ENCODE measurements at regions not wholly inside any gene's neighbourhood (a gene's known extent, or its start where the extent isn't known, plus 50 kb on each side); places are given as distances from the start of the nearest gene placed in this dataset.

DNA sequence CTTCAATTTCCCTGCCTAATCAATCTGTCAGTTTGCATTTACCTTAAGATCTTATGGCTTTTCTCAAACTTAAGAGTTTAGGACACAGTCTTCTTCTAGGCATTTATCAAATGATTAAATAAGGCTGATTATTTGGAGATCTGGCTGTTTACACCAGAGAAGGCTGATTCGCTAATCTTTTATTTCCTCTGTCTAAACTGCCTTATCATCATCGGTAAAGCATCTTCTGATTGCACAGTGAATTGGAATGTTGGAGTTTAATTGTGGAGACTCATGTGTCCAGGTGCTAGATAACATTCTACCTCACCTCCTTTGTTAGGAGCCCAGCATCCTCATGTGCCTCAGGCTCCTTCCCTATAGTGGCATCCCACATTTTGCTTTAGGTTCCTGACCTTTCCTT lies 100.3 kb upstream of the DDIT4L start:
- Histone ChIP-seq H3K4me3 (ENCODE audit: low read depth, low read length) (no peak overlapping the region), H3K27ac (ENCODE audit: low read depth) (no peak overlapping the region), H3K4me1 (ENCODE audit: insufficient read depth) (no peaks in the 10 kb centered on the region), H3K36me3 (ENCODE audit: insufficient read depth) (no peaks in the 10 kb centered on the region)
- 66% methylated on average over 2 of the region's 2 CpGs for WGBS
- DNase-seq (ENCODE audit: extremely low spot score): no peak

DNA sequence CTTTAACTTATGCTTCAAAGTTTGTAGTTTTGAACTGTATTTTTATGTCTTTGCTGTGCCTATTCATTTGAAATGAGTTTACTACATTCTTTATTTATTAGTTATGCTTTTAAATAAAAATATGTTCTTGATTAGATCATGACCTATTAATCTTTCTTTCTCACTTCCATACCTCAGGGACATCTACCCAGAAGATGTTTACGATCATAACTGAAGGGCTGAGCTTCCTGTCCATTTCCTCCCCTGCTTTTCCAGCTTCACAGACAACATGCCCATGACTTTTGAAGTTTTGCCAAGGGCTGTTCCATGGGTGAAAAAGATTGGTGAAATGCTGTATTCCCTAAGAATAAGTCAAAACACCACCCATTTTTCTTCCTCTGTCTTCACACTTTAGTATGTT lies 99.7 kb upstream of the DDIT4L start:
- no peak for DNase-seq (ENCODE audit: extremely low spot score)
- Histone ChIP-seq H3K4me1 (ENCODE audit: insufficient read depth) (no peaks in the 10 kb centered on the region), H3K4me3 (ENCODE audit: low read depth, low read length) (no peak overlapping the region), H3K36me3 (ENCODE audit: insufficient read depth) (no peaks in the 10 kb centered on the region), H3K27ac (ENCODE audit: low read depth) (no peak overlapping the region)
- WGBS: 67% methylated on average over 1 of the region's 1 CpG

DNA sequence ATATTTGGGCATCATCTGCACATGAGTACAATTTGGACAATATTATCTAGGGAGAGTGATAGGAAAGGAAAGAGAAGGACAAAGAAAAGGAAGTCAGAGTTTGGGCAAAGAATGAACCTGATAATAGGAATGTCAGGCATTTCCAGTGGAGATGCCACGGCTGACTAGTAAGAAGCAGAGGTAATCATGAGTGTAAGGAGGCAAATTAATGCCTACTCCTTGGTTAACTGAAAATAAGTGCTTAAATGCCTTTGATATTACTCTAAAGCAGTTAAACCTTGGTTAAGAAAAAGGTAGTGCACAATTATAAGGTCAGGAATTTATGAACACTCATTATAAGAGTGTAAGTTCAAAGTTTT lies 99.2 kb upstream of the DDIT4L start:
- WGBS: 90% methylated on average over 1 of the region's 1 CpG
- Histone ChIP-seq H3K36me3 (ENCODE audit: insufficient read depth) (no peaks in the 10 kb centered on the region), H3K4me1 (ENCODE audit: insufficient read depth) (no peaks in the 10 kb centered on the region), H3K27ac (ENCODE audit: low read depth) (no peak overlapping the region), H3K4me3 (ENCODE audit: low read depth, low read length) (no peak overlapping the region)
- DNase-seq (ENCODE audit: extremely low spot score): no peak

DNA sequence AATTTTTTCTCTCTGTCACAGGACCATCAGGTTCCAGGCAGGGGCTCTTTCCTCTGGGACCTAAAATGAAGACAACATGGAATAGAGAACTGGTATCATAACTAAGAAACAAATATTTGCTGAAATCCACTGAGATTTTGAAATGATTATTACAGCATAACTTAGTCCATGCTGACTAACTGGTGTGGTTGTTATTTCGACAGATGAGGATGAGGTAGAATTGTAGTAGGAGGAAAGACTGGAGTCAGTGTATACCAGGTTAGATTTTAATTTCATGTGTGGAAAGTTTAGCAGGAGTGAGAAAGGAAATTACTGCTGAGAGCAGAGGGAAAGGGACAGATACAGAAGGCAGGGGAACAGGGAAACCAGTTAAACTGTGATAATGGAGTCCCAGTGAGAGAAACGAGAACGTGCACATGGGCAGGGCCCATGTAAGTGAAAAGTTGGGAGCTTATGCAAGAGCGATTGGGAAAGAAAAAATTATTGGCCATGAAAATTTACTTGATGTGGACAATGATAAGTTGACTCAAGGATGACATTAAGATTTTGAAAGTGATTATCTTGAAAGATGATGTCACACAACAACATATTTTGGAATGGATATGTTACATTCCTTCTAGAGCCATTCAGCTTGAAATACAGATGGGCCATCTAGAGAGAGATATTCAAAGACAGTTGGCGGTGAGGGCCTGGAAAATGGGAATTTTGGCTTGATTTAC lies 98.7 kb upstream of the DDIT4L start:
- no peak for DNase-seq (ENCODE audit: extremely low spot score)
- Histone ChIP-seq H3K4me1 (ENCODE audit: insufficient read depth) (no peaks in the 10 kb centered on the region), H3K36me3 (ENCODE audit: insufficient read depth) (no peaks in the 10 kb centered on the region), H3K4me3 (ENCODE audit: low read depth, low read length) (no peak overlapping the region), H3K27ac (ENCODE audit: low read depth) (no peak overlapping the region)
- 98% methylated on average over 5 of the region's 5 CpGs for WGBS

DNA sequence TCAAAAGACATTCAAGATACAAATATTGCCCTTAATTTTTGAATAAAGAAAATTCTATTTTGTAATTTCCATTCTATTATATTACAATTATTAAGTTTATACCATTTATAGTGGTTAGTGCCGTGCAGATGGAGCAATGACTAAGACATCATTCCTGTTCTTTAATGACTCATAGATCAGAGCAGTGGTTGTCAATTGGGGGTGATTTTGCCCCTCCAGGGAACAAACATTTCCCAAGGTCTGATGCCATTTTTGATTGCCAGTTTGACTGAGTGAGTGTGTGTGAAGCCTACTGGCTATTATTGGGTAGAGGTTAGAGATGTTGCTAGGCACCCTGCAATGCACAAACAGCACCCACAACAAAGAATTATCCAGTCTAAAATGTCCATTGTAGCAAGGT lies 97.9 kb upstream of the DDIT4L start:
- Histone ChIP-seq H3K36me3 (ENCODE audit: insufficient read depth) (no peaks in the 10 kb centered on the region), H3K4me3 (ENCODE audit: low read depth, low read length) (no peak overlapping the region), H3K4me1 (ENCODE audit: insufficient read depth) (no peaks in the 10 kb centered on the region), H3K27ac (ENCODE audit: low read depth) (no peak overlapping the region)
- WGBS: 93% methylated on average over 1 of the region's 1 CpG
- DNase-seq (ENCODE audit: extremely low spot score): no peak

DNA sequence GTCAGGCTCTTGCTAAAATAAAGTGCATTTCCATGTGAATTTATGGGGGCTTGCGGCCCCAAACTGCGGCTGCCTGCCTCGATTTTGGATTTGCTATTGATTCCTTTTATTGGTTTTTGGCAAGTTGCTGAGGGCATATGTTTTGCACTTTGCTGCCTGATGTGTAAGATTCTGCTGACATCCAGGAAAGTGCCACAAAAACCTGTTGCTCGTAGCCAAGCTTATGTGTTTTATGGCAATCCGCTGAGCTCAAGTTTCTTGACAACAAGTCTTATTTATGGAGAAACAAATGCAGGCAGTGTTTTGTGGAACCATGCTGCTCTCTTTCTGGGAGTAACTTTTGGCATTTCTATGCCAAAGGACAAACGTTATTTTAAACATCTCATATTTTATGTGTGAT lies 97.3 kb upstream of the DDIT4L start:
- Histone ChIP-seq H3K4me3 (ENCODE audit: low read depth, low read length) (no peak overlapping the region), H3K36me3 (ENCODE audit: insufficient read depth) (no peaks in the 10 kb centered on the region), H3K27ac (ENCODE audit: low read depth) (no peak overlapping the region), H3K4me1 (ENCODE audit: insufficient read depth) (no peaks in the 10 kb centered on the region)
- 49% methylated on average over 6 of the region's 6 CpGs for WGBS
- DNase-seq (ENCODE audit: extremely low spot score): no peak

DNA sequence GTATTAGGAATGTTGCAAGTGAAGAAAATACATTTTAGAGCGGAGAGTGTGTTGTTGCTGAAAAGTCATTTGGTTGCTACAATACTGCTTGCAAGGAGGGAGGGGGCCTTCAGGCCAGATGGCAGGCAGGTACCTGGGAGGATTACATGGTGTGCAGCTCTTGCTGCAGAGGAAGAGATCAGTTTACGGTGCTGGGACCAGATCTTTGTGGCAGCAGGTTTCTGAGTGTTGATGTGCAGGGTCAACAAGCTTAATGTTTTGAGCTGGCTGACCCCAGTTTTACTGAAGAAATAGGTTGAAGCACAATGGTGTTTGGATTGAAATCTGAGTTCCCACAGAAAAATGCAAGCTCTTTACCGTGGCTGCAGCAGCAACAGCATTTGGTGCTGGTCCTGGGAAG lies 96.4 kb upstream of the DDIT4L start:
- H3K36me3 ChIP-seq (ENCODE audit: insufficient read depth): no peaks in the 10 kb centered on the region
- no peak for DNase-seq (ENCODE audit: extremely low spot score)
- H3K27ac ChIP-seq (ENCODE audit: low read depth): no peak overlapping the region
- 75% methylated on average over 3 of the region's 3 CpGs for WGBS
- H3K4me3 ChIP-seq (ENCODE audit: low read depth, low read length): no peak overlapping the region
- no peaks in the 10 kb centered on the region for H3K4me1 ChIP-seq (ENCODE audit: insufficient read depth)

DNA sequence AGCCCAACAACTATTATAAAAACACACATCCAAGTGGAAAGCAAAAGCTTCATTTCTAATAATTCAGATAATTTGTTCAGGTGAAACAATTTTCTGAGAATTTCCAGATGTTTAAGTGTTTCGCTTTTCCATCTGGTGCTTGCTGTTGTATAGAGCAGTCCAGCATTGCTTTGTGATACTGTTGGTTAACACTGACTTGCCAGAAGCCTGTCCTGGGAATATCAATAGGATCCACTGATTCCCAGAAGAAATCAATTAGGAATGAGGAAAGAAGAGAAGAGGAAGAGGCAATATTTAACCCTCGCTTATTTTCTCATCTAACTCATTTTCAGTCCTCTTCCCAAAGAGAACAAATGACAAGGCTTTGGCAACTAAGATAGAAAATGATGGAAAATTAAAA lies 94.9 kb upstream of the DDIT4L start:
- Histone ChIP-seq H3K27ac (ENCODE audit: low read depth) (no peak overlapping the region), H3K4me1 (ENCODE audit: insufficient read depth) (no peaks in the 10 kb centered on the region), H3K4me3 (ENCODE audit: low read depth, low read length) (no peak overlapping the region), H3K36me3 (ENCODE audit: insufficient read depth) (no peaks in the 10 kb centered on the region)
- 95% methylated on average over 2 of the region's 2 CpGs for WGBS
- no peak for DNase-seq (ENCODE audit: extremely low spot score)

DNA sequence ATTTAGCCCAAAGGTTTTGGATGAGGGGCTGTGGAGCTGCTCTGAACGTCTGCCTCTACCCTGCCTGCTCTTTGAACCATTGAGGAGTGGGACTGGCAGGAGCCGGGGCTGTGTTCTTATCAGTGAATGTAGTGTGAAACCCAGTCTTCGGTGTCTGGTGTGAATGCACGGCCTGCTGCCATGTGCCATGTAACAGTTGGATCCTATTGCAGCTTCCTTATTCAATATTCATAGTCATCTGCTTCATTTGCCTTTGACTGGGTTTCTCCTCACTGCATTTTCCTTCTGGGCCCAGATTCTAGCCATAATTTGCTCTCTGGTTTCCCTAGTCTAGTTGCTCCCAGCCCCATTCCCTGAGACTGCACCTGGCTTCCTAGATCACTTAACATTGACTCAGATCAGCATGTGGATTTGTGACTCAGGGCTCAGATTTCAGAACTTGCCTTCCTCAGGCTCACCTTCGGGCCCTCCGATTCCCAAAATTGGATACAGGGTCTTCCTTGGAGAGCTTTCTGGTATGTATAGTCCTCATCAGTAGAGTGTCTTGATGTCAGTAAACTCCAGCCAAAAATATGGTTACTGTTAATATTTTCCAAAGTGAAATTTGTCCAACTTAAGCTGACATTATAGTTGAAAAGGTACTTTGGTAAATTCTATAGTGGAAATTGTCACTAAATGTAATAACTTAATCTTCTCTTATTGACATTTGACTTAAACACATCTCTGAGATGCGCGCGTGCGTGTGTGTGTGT lies 94.0 kb upstream of the DDIT4L start:
- WGBS: 83% methylated on average over 10 of the region's 10 CpGs
- Histone ChIP-seq H3K4me3 (ENCODE audit: low read depth, low read length) (no peak overlapping the region), H3K27ac (ENCODE audit: low read depth) (no peak overlapping the region), H3K4me1 (ENCODE audit: insufficient read depth) (no peaks in the 10 kb centered on the region), H3K36me3 (ENCODE audit: insufficient read depth) (no peaks in the 10 kb centered on the region)
- DNase-seq (ENCODE audit: extremely low spot score): no peak

DNA sequence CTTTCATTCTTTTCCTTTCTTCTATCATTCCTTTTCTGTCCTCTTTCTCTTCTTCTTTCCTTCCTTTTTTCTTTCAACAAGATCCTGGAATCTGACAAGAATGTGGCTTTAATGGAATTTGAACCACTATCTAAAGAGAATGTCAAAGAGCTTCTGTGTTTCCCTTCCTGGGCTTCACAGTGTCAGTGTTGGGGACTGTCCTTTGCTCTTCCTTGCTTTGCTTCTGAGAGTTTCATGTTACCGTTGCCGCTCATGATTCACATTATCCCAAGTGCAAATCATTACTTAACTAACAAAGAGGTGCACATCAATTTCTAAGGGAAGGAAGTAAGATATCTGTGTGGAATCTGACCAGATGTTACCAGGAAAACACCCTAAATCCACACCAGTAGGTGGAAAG lies 90.5 kb upstream of the DDIT4L start:
- H3K4me1 ChIP-seq (ENCODE audit: insufficient read depth): no peaks in the 10 kb centered on the region
- 79% methylated on average over 2 of the region's 2 CpGs for WGBS
- no peak overlapping the region for H3K4me3 ChIP-seq (ENCODE audit: low read depth, low read length)
- no peaks in the 10 kb centered on the region for H3K36me3 ChIP-seq (ENCODE audit: insufficient read depth)
- H3K27ac ChIP-seq (ENCODE audit: low read depth): no peak overlapping the region
- DNase-seq (ENCODE audit: extremely low spot score): no peak

DNA sequence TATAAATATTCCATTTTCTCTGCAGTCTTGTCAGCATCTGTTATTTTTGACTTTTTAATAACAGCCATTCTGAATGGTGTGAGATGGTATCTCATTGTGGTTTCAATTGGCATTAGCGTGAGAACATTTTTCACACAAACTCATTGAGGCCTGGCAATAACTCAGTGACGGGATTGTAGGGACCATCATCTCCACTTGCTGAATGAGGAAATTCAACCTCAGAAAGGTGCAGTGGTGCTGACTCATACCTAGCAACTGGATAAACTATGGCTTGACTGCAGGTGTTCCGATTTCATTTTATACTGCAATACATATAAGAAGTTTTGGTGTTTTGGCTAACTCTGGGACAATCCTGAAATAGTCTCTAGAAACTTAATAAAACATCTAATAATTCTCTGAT lies 88.3 kb upstream of the DDIT4L start:
- 94% methylated on average over 3 of the region's 3 CpGs for whole genome bisulfite sequencing
- no peak for DNase-seq (ENCODE audit: extremely low spot score)
- H3K27ac ChIP-seq (ENCODE audit: low read depth): no peak overlapping the region

DNA sequence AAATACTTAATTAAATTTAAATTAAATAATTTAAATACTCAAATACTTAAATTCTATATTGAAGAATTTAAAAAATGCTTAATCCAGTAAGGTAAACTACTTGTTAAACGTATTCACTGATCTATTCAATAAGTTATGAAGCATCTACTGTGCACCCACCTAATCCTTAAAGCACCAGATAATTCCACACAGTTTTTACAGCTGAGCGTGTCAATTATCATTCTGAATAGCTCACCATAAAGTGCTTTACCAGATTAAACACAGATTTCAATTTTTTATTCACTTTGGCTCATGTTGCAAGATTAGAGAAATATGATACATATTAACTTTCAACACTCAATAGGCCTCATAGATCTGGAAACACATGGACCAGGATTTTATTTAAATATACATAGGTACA lies 79.2 kb upstream of the DDIT4L start:
- H3K4me3 ChIP-seq (ENCODE audit: low read depth, low read length): no peak overlapping the region
- WGBS: 93% methylated on average over 2 of the region's 2 CpGs
- H3K36me3 ChIP-seq (ENCODE audit: insufficient read depth): no peaks in the 10 kb centered on the region
- H3K27ac ChIP-seq (ENCODE audit: low read depth): no peak overlapping the region
- no peak for DNase-seq (ENCODE audit: extremely low spot score)
- no peaks in the 10 kb centered on the region for H3K4me1 ChIP-seq (ENCODE audit: insufficient read depth)

More for the DNA sequence above, 88.3 kb upstream of the DDIT4L start:
- Histone ChIP-seq H3K4me3 (ENCODE audit: low read depth, low read length) (no peak overlapping the region), H3K4me1 (ENCODE audit: insufficient read depth) (no peaks in the 10 kb centered on the region), H3K36me3 (ENCODE audit: insufficient read depth) (no peaks in the 10 kb centered on the region)

DNA sequence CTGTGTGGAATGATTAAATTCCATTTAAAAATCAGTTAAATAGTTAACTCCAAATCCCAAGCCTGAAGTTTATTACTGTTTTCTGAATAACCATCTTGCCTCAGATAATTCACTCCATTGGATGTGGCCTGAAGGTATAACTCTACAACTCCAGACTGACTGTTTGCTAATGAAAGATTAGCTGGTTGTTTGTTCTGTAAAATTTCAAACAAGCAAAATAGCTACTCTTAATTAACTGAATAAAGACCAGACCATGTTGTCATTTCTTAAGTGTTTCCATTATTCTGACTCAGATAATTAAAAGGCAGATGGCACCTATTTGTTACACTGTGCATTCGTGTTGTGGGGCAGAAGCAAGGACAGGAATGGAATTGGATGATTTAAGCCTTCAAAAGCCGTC lies 78.5 kb upstream of the DDIT4L start:
- H3K27ac ChIP-seq (ENCODE audit: low read depth): no peak overlapping the region
- DNase-seq (ENCODE audit: extremely low spot score): no peak
- 91% methylated on average over 2 of the region's 2 CpGs for WGBS
- H3K4me1 ChIP-seq (ENCODE audit: insufficient read depth): no peaks in the 10 kb centered on the region
- no peaks in the 10 kb centered on the region for H3K36me3 ChIP-seq (ENCODE audit: insufficient read depth)
- no peak overlapping the region for H3K4me3 ChIP-seq (ENCODE audit: low read depth, low read length)

DNA sequence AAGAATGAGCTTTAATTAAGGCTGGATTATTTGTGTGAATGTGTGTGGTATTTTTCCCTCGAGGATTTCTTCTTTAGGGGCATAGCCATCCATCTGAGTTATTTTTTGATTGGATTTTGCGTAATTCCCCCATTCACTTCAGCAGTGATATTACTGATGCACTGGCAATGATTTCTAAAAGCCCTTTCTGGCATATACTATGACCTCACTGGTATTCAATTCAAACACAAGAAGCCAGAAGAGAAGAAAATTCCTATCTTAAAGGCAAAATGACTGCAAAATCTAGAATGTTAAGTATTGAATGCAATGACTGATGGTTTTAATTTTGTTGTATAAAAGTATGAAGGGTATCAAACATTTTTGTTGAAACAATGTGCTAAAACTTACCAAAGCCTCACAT lies 71.1 kb upstream of the DDIT4L start:
- Histone ChIP-seq H3K4me1 (ENCODE audit: insufficient read depth) (no peaks in the 10 kb centered on the region), H3K36me3 (ENCODE audit: insufficient read depth) (no peaks in the 10 kb centered on the region), H3K4me3 (ENCODE audit: low read depth, low read length) (no peak overlapping the region), H3K27ac (ENCODE audit: low read depth) (no peak overlapping the region)
- WGBS: 47% methylated on average over 2 of the region's 2 CpGs
- DNase-seq (ENCODE audit: extremely low spot score): no peak

All from urinary bladder (tissue), 3 donors.